ENCODE measurements at regions not wholly inside any gene's neighbourhood (a gene's known extent, or its start where the extent isn't known, plus 50 kb on each side); places are given as distances from the start of the nearest gene placed in this dataset.
"Not testable (repeated sequence)": the region's sequence is repeated elsewhere in the genome, so short reads cannot be mapped to it uniquely, and the experiment has no call there.

- Histone ChIP-seq H3K79me2 (ENCODE audit: insufficient read depth, low read length) (no peaks in the 10 kb centered on the region), H4K20me1 (ENCODE audit: insufficient read depth, low read length) (no peaks in the 10 kb centered on the region), H3K9ac (ENCODE audit: insufficient read depth, low read depth, low read length) (no peak overlapping the region), H3K27me3 (ENCODE audit: control insufficient read depth in 1 of 2, insufficient read depth in 2 of 2, low read length in 2 of 2) (no peaks in the 10 kb centered on the region), H3K36me3 (replicated peaks in 1 of 2; ENCODE audit: control insufficient read depth in 1 of 2, insufficient read depth in 2 of 2, low read length in 2 of 2) (no peaks in the 10 kb centered on the region), H3K9me3 (ENCODE audit: low read length) (no peaks in the 10 kb centered on the region), H3K27ac (ENCODE audit: extremely low read length, insufficient read depth, low read length) (no peak overlapping the region), H2AFZ (ENCODE audit: low read length) (no peak overlapping the region), H3K4me3 (replicated peaks in 1 of 3; ENCODE audit: insufficient read depth in 1 of 3, low read depth in 2 of 3, low read length in 3 of 3) (no peak overlapping the region), H3K4me1 (ENCODE audit: insufficient read depth, low read length) (no peaks in the 10 kb centered on the region), H3K4me2 (ENCODE audit: low read depth, low read length) (no peak overlapping the region)
- ATAC-seq (no peak), FAIRE-seq (no peak), DNase-seq (ENCODE audit: low spot score) (no peak)
- intact Hi-C loops (cut with micrococcal nuclease; ENCODE audit: unreplicated experiment) (no loop called here), in situ Hi-C loops (cut with HindIII; ENCODE audit: extremely low pct_ligation_motif_present, low pct_unique_long_range_greater_than_20kb) (no loop called here)
- ChIA-PET CTCF (ENCODE audit: low intra/inter-chr PET ratio, low total read pairs) (no interaction called here), POLR2A (no interaction called here)
- TF ChIP-seq KLF16 (CRISPR knock-in tag; IDR thresholded peaks at IDR 0.05) (no peak), ZNF382 (CRISPR knock-in tag; IDR thresholded peaks at IDR 0.05; ENCODE audit: borderline replicate concordance) (no peak), POLR2G (IDR thresholded peaks at IDR 0.05; ENCODE audit: low read depth, low read length) (no peak), SAFB2 (CRISPR knock-in tag; IDR thresholded peaks at IDR 0.05; ENCODE audit: borderline replicate concordance, low read depth) (no peak), THAP11 (CRISPR knock-in tag; IDR thresholded peaks at IDR 0.05) (no peak), ZNF609 (CRISPR knock-in tag; IDR thresholded peaks at IDR 0.05; ENCODE audit: borderline replicate concordance) (no peak), ZNF703 (CRISPR knock-in tag; IDR thresholded peaks at IDR 0.05; ENCODE audit: borderline replicate concordance) (no peak)
- BruUV-seq (replicated peaks), result no TSS peak
- 0% methylated on average over 2 of the region's 2 CpGs for WGBS (ENCODE audit: low lambda C conversion rate)
Observed at GRCh38 chr9:7489036-7489435, 310.5 kb downstream of the DMAC1 start.

- H3K4me1 ChIP-seq (ENCODE audit: insufficient read depth, low read length); ATAC-seq; H2AFZ ChIP-seq (ENCODE audit: low read length); H3K4me2 ChIP-seq (ENCODE audit: low read depth, low read length); DNase-seq (ENCODE audit: low spot score); H4K20me1 ChIP-seq (ENCODE audit: insufficient read depth, low read length); CTCF ChIA-PET (ENCODE audit: low intra/inter-chr PET ratio, low total read pairs); H3K9me3 ChIP-seq (ENCODE audit: low read length); H3K27ac ChIP-seq (ENCODE audit: extremely low read length, insufficient read depth, low read length); H3K4me3 ChIP-seq (replicated peaks in 1 of 3; ENCODE audit: insufficient read depth in 1 of 3, low read depth in 2 of 3, low read length in 3 of 3); in situ Hi-C loops (cut with HindIII; ENCODE audit: extremely low pct_ligation_motif_present, low pct_unique_long_range_greater_than_20kb); intact Hi-C loops (cut with micrococcal nuclease; ENCODE audit: unreplicated experiment); H3K27me3 ChIP-seq (ENCODE audit: control insufficient read depth in 1 of 2, insufficient read depth in 2 of 2, low read length in 2 of 2); H3K36me3 ChIP-seq (replicated peaks in 1 of 2; ENCODE audit: control insufficient read depth in 1 of 2, insufficient read depth in 2 of 2, low read length in 2 of 2); BruUV-seq (replicated peaks); FAIRE-seq; H3K79me2 ChIP-seq (ENCODE audit: insufficient read depth, low read length); POLR2A ChIA-PET; H3K9ac ChIP-seq (ENCODE audit: insufficient read depth, low read depth, low read length): not testable (repeated sequence)
- WGBS (ENCODE audit: low lambda C conversion rate), result 0% methylated on average over 1 of the region's 1 CpG
Observed at GRCh38 chr9:7484014-7484413, 315.6 kb downstream of the DMAC1 start.

Measured in HepG2 (cell line).